ENCODE measurements at regions not wholly inside any gene's neighbourhood (a gene's known extent, or its start where the extent isn't known, plus 50 kb on each side); places are given as distances from the start of the nearest gene placed in this dataset.

DNA sequence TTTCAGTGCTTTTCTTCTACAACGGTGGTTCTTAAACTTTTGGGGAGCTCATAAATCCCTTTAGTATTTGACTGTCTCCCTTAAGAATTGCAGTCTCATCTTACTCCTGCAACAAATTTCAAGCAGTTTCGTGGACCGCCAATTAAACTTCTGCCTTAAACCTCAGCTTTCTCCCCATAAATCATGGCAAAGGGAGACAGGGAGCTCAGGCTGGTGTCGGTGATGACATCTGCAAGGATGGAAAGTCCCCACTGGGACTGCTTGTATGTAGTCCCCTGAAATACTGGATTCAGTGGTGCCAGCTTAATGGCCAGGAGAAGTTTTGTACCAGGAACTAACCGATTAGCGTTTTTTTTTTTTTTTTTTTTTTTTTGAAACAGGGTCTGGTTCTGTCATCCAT, 148.7 kb upstream of the ITGA6 start:
- intact Hi-C loops (cut with micrococcal nuclease): no loop called here
- no peak for DNase-seq (ENCODE audit: low read depth, low spot score)

More for the DNA sequence above, 148.7 kb upstream of the ITGA6 start:
- CTCF ChIA-PET: interaction anchor here (0.7 kb wide), 2 partner anchors 98 to 183 kb away, joined by 3 read pairs; no protein-coding TSS in a partner anchor
- POLR2A ChIA-PET: no interaction called here
- no peaks in the 10 kb centered on the region for H4K20me1 ChIP-seq (ENCODE audit: insufficient read depth)
- no peak overlapping the region for H3K9ac ChIP-seq (ENCODE audit: low read length)
- no peak overlapping the region for H3K27ac ChIP-seq (ENCODE audit: low read depth, low read length)
- 0 out of 4 replicates have a peak, but pooled peaks cover 0 to 3% of the 10 kb centered on the region in 2 experiments for H3K9me3 ChIP-seq (ENCODE audit: control insufficient read depth in 1 of 2, insufficient read depth in 1 of 2, low read depth in 1 of 2, low read length in 2 of 2)
- no TSS peak for BruUV-seq (replicated peaks)
- no peaks in the 10 kb centered on the region for H3K9me2 ChIP-seq (ENCODE audit: insufficient read depth)
- TF ChIP-seq ZNF274 (IDR thresholded peaks at IDR 0.05; ENCODE audit: low read depth, low read length) (no peak), RAD21 (IDR thresholded peaks at IDR 0.05; ENCODE audit: low read depth) (no peak), EZH2phosphoT487 (IDR thresholded peaks at IDR 0.05; ENCODE audit: borderline replicate concordance) (no peak), TCF7L2 (IDR thresholded peaks at IDR 0.05; ENCODE audit: borderline replicate concordance, extremely low read depth, insufficient read depth, insufficient read length) (no peak), POLR2A (IDR thresholded peaks at IDR 0.05; ENCODE audit: borderline replicate concordance, extremely low read depth, insufficient read depth, insufficient read length) (no peak), EZH2 (IDR thresholded peaks at IDR 0.05) (no peak), SP1 (IDR thresholded peaks at IDR 0.05; ENCODE audit: low read depth) (no peak), YY1 (IDR thresholded peaks at IDR 0.05; ENCODE audit: extremely low read depth, insufficient replicate concordance, low read depth, low read length) (no peak), CBX3 (IDR thresholded peaks at IDR 0.05; ENCODE audit: low read depth) (no peak), EGR1 (IDR thresholded peaks at IDR 0.05; ENCODE audit: low read depth) (no peak), ZFX (IDR thresholded peaks at IDR 0.05) (no peak), SRF (IDR thresholded peaks at IDR 0.05; ENCODE audit: low read depth) (no peak), POLR2AphosphoS5 (IDR thresholded peaks at IDR 0.05; ENCODE audit: low read depth, low read length) (no peak)
- TF ChIP-seq, protein P1, sequence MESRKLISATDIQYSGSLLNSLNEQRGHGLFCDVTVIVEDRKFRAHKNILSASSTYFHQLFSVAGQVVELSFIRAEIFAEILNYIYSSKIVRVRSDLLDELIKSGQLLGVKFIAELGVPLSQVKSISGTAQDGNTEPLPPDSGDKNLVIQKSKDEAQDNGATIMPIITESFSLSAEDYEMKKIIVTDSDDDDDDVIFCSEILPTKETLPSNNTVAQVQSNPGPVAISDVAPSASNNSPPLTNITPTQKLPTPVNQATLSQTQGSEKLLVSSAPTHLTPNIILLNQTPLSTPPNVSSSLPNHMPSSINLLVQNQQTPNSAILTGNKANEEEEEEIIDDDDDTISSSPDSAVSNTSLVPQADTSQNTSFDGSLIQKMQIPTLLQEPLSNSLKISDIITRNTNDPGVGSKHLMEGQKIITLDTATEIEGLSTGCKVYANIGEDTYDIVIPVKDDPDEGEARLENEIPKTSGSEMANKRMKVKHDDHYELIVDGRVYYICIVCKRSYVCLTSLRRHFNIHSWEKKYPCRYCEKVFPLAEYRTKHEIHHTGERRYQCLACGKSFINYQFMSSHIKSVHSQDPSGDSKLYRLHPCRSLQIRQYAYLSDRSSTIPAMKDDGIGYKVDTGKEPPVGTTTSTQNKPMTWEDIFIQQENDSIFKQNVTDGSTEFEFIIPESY (IDR thresholded peaks at IDR 0.05; ENCODE audit: extremely low read depth, insufficient replicate concordance, low read length): no peak
- TF ChIP-seq, protein P2, sequence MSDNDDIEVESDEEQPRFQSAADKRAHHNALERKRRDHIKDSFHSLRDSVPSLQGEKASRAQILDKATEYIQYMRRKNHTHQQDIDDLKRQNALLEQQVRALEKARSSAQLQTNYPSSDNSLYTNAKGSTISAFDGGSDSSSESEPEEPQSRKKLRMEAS (IDR thresholded peaks at IDR 0.05): no peak
- TF ChIP-seq, protein P3, sequence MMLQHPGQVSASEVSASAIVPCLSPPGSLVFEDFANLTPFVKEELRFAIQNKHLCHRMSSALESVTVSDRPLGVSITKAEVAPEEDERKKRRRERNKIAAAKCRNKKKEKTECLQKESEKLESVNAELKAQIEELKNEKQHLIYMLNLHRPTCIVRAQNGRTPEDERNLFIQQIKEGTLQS (IDR thresholded peaks at IDR 0.05): no peak
- TF ChIP-seq, protein P4, sequence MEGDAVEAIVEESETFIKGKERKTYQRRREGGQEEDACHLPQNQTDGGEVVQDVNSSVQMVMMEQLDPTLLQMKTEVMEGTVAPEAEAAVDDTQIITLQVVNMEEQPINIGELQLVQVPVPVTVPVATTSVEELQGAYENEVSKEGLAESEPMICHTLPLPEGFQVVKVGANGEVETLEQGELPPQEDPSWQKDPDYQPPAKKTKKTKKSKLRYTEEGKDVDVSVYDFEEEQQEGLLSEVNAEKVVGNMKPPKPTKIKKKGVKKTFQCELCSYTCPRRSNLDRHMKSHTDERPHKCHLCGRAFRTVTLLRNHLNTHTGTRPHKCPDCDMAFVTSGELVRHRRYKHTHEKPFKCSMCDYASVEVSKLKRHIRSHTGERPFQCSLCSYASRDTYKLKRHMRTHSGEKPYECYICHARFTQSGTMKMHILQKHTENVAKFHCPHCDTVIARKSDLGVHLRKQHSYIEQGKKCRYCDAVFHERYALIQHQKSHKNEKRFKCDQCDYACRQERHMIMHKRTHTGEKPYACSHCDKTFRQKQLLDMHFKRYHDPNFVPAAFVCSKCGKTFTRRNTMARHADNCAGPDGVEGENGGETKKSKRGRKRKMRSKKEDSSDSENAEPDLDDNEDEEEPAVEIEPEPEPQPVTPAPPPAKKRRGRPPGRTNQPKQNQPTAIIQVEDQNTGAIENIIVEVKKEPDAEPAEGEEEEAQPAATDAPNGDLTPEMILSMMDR (IDR thresholded peaks at IDR 0.05 in 2 of 3, conservative IDR thresholded peaks at IDR 0.05 in 1 of 3; ENCODE audit: borderline replicate concordance in 1 of 3, insufficient read depth in 1 of 3, low read depth in 2 of 3, low read length in 2 of 3): no peak
- H3K4me1 ChIP-seq (ENCODE audit: control insufficient read depth in 1 of 2, insufficient read depth in 2 of 2, low read length in 2 of 2): no peaks in the 10 kb centered on the region
- RAD21 ChIA-PET (ENCODE audit: low non-redundant PET in 1 of 2, low total read pairs in 2 of 2, uncharacterized antibody in 2 of 2, unreplicated experiment in 2 of 2): interaction anchor here in 1 of 2 experiments (0.6 to 0.7 kb wide), 2 partner anchors 182 to 465 kb away, joined by 3 to 4 read pairs; no protein-coding TSS in a partner anchor
- H3K79me2 ChIP-seq (ENCODE audit: insufficient read depth, low read length): no peaks in the 10 kb centered on the region
- no peak for ATAC-seq
- no peak overlapping the region for H3K4me3 ChIP-seq (replicated peaks in 1 of 2; ENCODE audit: low read depth in 1 of 2, low read length in 2 of 2)
- H2AFZ ChIP-seq (ENCODE audit: low read depth, low read length, poor library complexity, severe bottlenecking): no peak overlapping the region
- no peaks in the 10 kb centered on the region for H3K36me3 ChIP-seq (ENCODE audit: control insufficient read depth in 1 of 2, insufficient read depth in 2 of 2, low read length in 2 of 2)
- H3K27me3 ChIP-seq (ENCODE audit: insufficient read depth, low read length): no peaks in the 10 kb centered on the region
- no peak overlapping the region for H3K4me2 ChIP-seq (ENCODE audit: low read length)

All from HCT116 (cell line).